CD4-positive, alpha-beta T cell treated with Interleukin-4 for 1 hour (primary cell): ENCODE measurements at regions not wholly inside any gene's neighbourhood (a gene's known extent, or its start where the extent isn't known, plus 50 kb on each side); places are given as distances from the start of the nearest gene placed in this dataset.

Source experiments
- DNase-seq, 2 donors: peaks; one replicate each; pipeline ENCODE4 v3.0.0-alpha.2; 2020 to 2022

- no peak for DNase-seq
These were observed 776.3 kb downstream of the TUSC7 start for GRCh38 chr3:117485841-117486240.

- no peak for DNase-seq
These were observed 777.4 kb downstream of the TUSC7 start for GRCh38 chr3:117486719-117487716.

GRCh38 chr3:117488983-117489382 lies 779.4 kb downstream of the TUSC7 start:
- no peak for DNase-seq

- DNase-seq: no peak
These were observed 780.1 kb downstream of the TUSC7 start for GRCh38 chr3:117489663-117490079.

GRCh38 chr3:117490716-117491115 lies 781.1 kb downstream of the TUSC7 start:
- no peak for DNase-seq

- DNase-seq: no peak
These were observed 786.0 kb downstream of the TUSC7 start for GRCh38 chr3:117495620-117496019.

GRCh38 chr3:117499189-117499870 lies 789.8 kb downstream of the TUSC7 start:
- no peak for DNase-seq

- no peak for DNase-seq
These were observed 798.4 kb downstream of the TUSC7 start for GRCh38 chr3:117507958-117508357.

GRCh38 chr3:117509858-117510257 lies 800.3 kb downstream of the TUSC7 start:
- no peak for DNase-seq

GRCh38 chr3:117510396-117510795 lies 800.8 kb downstream of the TUSC7 start:
- DNase-seq: no peak

GRCh38 chr3:117512975-117513374 lies 803.4 kb downstream of the TUSC7 start:
- DNase-seq: no peak

- DNase-seq: no peak
These were observed 805.7 kb downstream of the TUSC7 start for GRCh38 chr3:117515309-117515708.

- DNase-seq: no peak
These were observed 808.8 kb downstream of the TUSC7 start for GRCh38 chr3:117518364-117518763.

- DNase-seq: no peak
These were observed 810.2 kb downstream of the TUSC7 start for GRCh38 chr3:117519776-117520175.

GRCh38 chr3:117520582-117520981 lies 811.0 kb downstream of the TUSC7 start:
- no peak for DNase-seq

GRCh38 chr3:117523418-117523817 lies 813.8 kb downstream of the TUSC7 start:
- DNase-seq: no peak

- no peak for DNase-seq
These were observed 815.3 kb downstream of the TUSC7 start for GRCh38 chr3:117524890-117525289.

- DNase-seq: no peak
These were observed 817.0 kb downstream of the TUSC7 start for GRCh38 chr3:117526470-117527079.

GRCh38 chr3:117527346-117527745 lies 817.8 kb downstream of the TUSC7 start:
- no peak for DNase-seq

GRCh38 chr3:117528688-117529087 lies 819.1 kb downstream of the TUSC7 start:
- DNase-seq: no peak

- DNase-seq: no peak
These were observed 821.6 kb downstream of the TUSC7 start for GRCh38 chr3:117531078-117531767.

GRCh38 chr3:117532268-117532667 lies 822.7 kb downstream of the TUSC7 start:
- no peak for DNase-seq

GRCh38 chr3:117534138-117534537 lies 824.6 kb downstream of the TUSC7 start:
- no peak for DNase-seq
